Panc1 (cell line): ENCODE measurements at regions not wholly inside any gene's neighbourhood (a gene's known extent, or its start where the extent isn't known, plus 50 kb on each side); places are given as distances from the start of the nearest gene placed in this dataset.

ENCODE experiments used
- REST ChIP-seq, 2 experiments: IDR thresholded peaks; 2 replicates each; pipeline ENCODE4 v1.6.1; 2011 to 2012; ENCODE audit warnings: low read depth in 2 of 2, control low read depth in 1 of 2, low read length in 1 of 2, mild to moderate bottlenecking in 1 of 2, moderate library complexity in 1 of 2; ENCODE audit not compliant: insufficient read depth in 1 of 2
- TF ChIP-seq, protein P1 (sequence below): fragments of 450-650 bp; IDR thresholded peaks from 2 replicates; pipeline ENCODE4 v1.5.1; 2017; ENCODE audit warnings: mild to moderate bottlenecking

DNA sequence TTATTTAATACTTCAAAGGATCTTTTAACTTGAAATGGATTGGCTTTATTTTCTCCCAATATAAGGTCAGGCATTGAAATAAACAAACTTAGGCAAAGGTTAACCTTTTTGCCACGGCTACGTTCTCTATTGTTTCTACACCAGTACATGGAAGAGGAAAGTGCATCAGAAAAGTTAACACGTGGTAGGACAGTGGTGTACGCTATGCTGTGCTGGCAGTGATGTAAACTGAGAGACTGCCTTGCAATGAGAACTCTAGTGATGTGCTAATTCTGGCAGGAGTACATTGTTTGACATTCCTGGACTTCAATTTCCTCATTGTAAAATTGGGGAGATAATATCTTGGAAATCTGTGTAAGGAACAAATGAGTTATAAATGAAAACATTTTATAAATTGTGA lies 208.2 kb downstream of the TMA16 start:
- TF ChIP-seq, protein P1, sequence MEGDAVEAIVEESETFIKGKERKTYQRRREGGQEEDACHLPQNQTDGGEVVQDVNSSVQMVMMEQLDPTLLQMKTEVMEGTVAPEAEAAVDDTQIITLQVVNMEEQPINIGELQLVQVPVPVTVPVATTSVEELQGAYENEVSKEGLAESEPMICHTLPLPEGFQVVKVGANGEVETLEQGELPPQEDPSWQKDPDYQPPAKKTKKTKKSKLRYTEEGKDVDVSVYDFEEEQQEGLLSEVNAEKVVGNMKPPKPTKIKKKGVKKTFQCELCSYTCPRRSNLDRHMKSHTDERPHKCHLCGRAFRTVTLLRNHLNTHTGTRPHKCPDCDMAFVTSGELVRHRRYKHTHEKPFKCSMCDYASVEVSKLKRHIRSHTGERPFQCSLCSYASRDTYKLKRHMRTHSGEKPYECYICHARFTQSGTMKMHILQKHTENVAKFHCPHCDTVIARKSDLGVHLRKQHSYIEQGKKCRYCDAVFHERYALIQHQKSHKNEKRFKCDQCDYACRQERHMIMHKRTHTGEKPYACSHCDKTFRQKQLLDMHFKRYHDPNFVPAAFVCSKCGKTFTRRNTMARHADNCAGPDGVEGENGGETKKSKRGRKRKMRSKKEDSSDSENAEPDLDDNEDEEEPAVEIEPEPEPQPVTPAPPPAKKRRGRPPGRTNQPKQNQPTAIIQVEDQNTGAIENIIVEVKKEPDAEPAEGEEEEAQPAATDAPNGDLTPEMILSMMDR, result no peak
- TF ChIP-seq REST (IDR thresholded peaks at IDR 0.05; ENCODE audit: insufficient read depth in 1 of 2, low read depth in 2 of 2, low read length in 1 of 2), result no peak
